ENCODE measurements at regions not wholly inside any gene's neighbourhood (a gene's known extent, or its start where the extent isn't known, plus 50 kb on each side); places are given as distances from the start of the nearest gene placed in this dataset.

DNA sequence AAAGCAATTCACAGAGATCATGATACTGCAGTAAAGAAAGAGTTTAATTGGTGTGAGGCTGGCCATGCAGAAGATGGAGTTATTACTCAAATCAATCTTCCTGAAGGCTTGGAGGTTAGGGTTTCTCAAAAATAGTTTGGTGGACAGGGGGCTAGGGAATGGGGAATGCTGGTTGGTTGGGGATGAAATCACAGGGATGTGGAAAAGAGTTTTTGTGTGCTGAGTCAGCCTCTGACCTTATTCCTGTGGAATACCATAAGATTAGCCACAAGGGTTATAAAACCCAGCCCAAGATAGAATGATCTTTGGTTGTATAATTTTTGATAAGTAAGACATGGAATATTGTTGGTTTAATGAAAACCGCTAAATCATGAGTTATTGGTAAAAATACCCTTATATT lies 764.3 kb downstream of the TYW1 start:
- TF ChIP-seq CTCF (IDR thresholded peaks at IDR 0.05), result no peak
- no peak for TF ChIP-seq POLR2A (IDR thresholded peaks at IDR 0.05)
